ENCODE measurements at regions not wholly inside any gene's neighbourhood (a gene's known extent, or its start where the extent isn't known, plus 50 kb on each side); places are given as distances from the start of the nearest gene placed in this dataset.

DNA sequence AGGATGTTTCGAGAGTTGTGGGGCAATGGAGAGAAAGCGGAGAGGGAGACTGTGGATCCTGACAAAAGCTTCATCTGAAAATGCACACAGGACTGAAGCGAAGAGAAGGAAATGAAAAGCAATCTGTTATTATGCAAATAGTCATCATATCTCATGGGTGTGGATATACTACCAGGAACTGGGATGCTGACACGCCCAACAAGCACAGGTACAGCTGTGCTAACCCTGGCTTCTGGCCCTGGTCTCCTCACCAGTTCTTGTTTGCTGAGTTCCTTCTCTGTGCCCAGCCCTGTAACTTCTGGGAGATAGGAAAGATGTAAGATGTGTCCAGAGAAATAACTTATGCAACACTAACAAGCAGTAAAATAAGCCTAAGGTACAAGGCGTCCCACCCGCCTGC lies 358.8 kb downstream of the CMPK2 start:
- H3K4me3 Mint-ChIP-seq (ENCODE audit: unreplicated experiment) = no peak overlapping the region
- H3K4me1 Mint-ChIP-seq (ENCODE audit: low read depth, unreplicated experiment) = peaks cover under 1% of the 10 kb centered on the region
- peaks cover 2% of the 10 kb centered on the region for H3K9me3 Mint-ChIP-seq (ENCODE audit: unreplicated experiment)
- TF ChIP-seq, protein P1, sequence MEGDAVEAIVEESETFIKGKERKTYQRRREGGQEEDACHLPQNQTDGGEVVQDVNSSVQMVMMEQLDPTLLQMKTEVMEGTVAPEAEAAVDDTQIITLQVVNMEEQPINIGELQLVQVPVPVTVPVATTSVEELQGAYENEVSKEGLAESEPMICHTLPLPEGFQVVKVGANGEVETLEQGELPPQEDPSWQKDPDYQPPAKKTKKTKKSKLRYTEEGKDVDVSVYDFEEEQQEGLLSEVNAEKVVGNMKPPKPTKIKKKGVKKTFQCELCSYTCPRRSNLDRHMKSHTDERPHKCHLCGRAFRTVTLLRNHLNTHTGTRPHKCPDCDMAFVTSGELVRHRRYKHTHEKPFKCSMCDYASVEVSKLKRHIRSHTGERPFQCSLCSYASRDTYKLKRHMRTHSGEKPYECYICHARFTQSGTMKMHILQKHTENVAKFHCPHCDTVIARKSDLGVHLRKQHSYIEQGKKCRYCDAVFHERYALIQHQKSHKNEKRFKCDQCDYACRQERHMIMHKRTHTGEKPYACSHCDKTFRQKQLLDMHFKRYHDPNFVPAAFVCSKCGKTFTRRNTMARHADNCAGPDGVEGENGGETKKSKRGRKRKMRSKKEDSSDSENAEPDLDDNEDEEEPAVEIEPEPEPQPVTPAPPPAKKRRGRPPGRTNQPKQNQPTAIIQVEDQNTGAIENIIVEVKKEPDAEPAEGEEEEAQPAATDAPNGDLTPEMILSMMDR (IDR thresholded peaks at IDR 0.05; ENCODE audit: partially characterized antibody, unreplicated experiment) = no peak
- H3K27ac Mint-ChIP-seq (ENCODE audit: unreplicated experiment) = no peak overlapping the region
- no peaks in the 10 kb centered on the region for H3K36me3 Mint-ChIP-seq (ENCODE audit: unreplicated experiment)
- H3K27me3 Mint-ChIP-seq (ENCODE audit: unreplicated experiment) = peaks cover 2% of the 10 kb centered on the region
- no peak for DNase-seq

DNA sequence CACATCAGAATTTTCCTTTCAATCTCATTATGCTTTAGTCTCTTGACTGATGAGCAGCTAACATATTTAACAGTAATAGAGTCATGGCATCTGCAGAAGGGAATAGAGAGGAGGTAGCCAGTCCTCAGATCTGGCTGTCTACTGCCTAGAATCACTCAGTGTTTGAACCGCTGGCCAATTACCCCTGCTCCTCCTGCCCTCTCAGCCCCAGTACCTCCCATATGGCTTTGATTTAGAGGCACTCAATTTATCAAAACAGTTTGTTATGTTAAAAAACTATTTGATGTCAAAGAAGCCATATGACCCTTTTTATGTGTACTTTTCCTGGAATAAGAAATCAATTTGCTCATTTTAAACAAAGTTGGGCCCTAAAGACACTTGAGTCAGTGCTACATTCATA lies 355.2 kb downstream of the CMPK2 start:
- Mint-ChIP-seq H3K27ac (ENCODE audit: unreplicated experiment) (no peak overlapping the region), H3K4me1 (ENCODE audit: low read depth, unreplicated experiment) (peaks cover 3% of the 10 kb centered on the region), H3K4me3 (ENCODE audit: unreplicated experiment) (no peak overlapping the region), H3K27me3 (ENCODE audit: unreplicated experiment) (no peaks in the 10 kb centered on the region), H3K36me3 (ENCODE audit: unreplicated experiment) (no peaks in the 10 kb centered on the region), H3K9me3 (ENCODE audit: unreplicated experiment) (peaks cover 2% of the 10 kb centered on the region)
- TF ChIP-seq, protein P1 (IDR thresholded peaks at IDR 0.05; ENCODE audit: partially characterized antibody, unreplicated experiment) = no peak
- DNase-seq = no peak

DNA sequence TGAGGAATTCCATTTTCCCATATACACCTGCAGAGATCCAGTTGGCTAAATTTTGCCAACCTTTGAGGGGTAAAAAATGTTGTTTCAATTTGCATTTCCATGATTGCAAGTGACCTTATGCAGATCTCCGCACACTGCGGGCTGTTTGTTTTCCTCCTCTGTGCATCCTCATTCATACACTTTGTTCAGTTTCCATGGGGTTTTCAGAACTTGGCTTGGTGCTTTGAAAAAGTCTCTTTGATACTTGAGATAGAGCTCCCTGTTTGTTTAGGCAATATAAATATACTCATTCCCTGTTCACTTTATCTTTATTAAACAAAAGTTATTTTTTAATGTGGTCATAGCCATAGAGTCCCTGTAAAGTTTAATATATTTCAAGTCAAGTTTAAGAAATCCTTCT lies 353.1 kb downstream of the CMPK2 start:
- Mint-ChIP-seq H3K27me3 (ENCODE audit: unreplicated experiment) (no peaks in the 10 kb centered on the region), H3K27ac (ENCODE audit: unreplicated experiment) (no peak overlapping the region), H3K4me1 (ENCODE audit: low read depth, unreplicated experiment) (peaks cover 7% of the 10 kb centered on the region), H3K4me3 (ENCODE audit: unreplicated experiment) (no peak overlapping the region), H3K9me3 (ENCODE audit: unreplicated experiment) (no peaks in the 10 kb centered on the region), H3K36me3 (ENCODE audit: unreplicated experiment) (no peaks in the 10 kb centered on the region)
- DNase-seq = no peak
- TF ChIP-seq, protein P1 (IDR thresholded peaks at IDR 0.05; ENCODE audit: partially characterized antibody, unreplicated experiment) = no peak

DNA sequence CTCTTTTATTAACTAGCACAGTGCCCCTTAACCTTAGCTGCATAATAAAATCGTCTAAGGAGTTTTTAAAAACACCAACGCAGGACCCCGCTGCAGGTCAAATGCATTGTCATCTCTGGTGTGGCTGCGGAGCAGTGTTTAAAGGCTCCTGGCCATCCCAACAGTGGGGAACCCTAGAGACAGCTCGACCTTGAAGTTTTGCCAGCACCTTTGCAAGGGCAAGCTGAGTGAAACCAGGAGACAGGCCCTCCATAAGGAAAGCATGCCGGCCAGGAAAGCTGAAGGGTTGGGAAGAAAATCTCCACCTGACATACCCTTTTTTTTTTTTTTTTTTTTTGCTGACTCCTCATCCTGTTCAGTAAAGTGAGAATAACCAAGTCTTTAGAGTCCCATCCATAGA lies 349.0 kb downstream of the CMPK2 start:
- H3K27ac Mint-ChIP-seq (ENCODE audit: unreplicated experiment) = no peak overlapping the region
- H3K4me3 Mint-ChIP-seq (ENCODE audit: unreplicated experiment) = no peak overlapping the region
- peaks cover 9% of the 10 kb centered on the region for H3K4me1 Mint-ChIP-seq (ENCODE audit: low read depth, unreplicated experiment)
- TF ChIP-seq, protein P1 (IDR thresholded peaks at IDR 0.05; ENCODE audit: partially characterized antibody, unreplicated experiment) = no peak
- no peaks in the 10 kb centered on the region for H3K27me3 Mint-ChIP-seq (ENCODE audit: unreplicated experiment)
- no peak for DNase-seq
- H3K9me3 Mint-ChIP-seq (ENCODE audit: unreplicated experiment) = no peaks in the 10 kb centered on the region
- H3K36me3 Mint-ChIP-seq (ENCODE audit: unreplicated experiment) = no peaks in the 10 kb centered on the region

DNA sequence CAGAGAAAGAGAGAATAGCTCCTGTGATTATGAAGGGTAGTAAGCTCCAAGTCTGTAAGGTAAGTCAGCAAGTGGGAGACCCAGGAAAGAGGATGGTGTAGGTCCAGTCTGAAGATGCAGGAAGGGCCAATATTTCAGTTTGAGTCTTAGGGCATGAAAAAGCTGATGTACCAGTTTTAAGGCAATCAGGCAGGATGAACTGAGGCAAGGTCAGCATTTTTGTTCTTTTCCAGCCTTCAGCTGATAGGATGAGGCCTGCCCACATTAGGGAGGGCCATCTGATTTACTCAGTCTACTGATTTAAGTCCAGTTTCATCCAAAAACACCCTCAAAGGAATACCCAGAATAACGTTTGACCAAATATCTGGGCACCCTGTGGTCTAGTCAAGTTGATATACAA lies 347.3 kb downstream of the CMPK2 start:
- Mint-ChIP-seq H3K4me3 (ENCODE audit: unreplicated experiment) (no peak overlapping the region), H3K4me1 (ENCODE audit: low read depth, unreplicated experiment) (peaks cover 8% of the 10 kb centered on the region), H3K36me3 (ENCODE audit: unreplicated experiment) (no peaks in the 10 kb centered on the region), H3K9me3 (ENCODE audit: unreplicated experiment) (no peaks in the 10 kb centered on the region), H3K27me3 (ENCODE audit: unreplicated experiment) (no peaks in the 10 kb centered on the region), H3K27ac (ENCODE audit: unreplicated experiment) (no peak overlapping the region)
- no peak for DNase-seq
- TF ChIP-seq, protein P1 (IDR thresholded peaks at IDR 0.05; ENCODE audit: partially characterized antibody, unreplicated experiment) = no peak

All from glutamatergic neuron (in vitro differentiated cells).